AG04450 (cell line): ENCODE measurements at regions not wholly inside any gene's neighbourhood (a gene's known extent, or its start where the extent isn't known, plus 50 kb on each side); places are given as distances from the start of the nearest gene placed in this dataset.

Source experiments
- CTCF ChIA-PET: fragments of 300-600, 350-600 bp; formaldehyde crosslinking; extraction: SDS; loops from one replicate; lab custom pipeline; 2022; ENCODE audit warnings: antibody characterized with exemption, inconsistent platforms; lab: Charles Lee
- POLR2A ChIA-PET: fragments of 350-600 bp; formaldehyde crosslinking; extraction: SDS; loops from one replicate; lab custom pipeline; 2021; ENCODE audit warnings: antibody characterized with exemption, inconsistent platforms; lab: Yijun Ruan, JAX
- DNase-seq: peaks from one replicate; pipeline ENCODE4 v3.0.0-alpha.2; 2011; ENCODE audit warnings: low read depth, low spot score
- H3K27ac ChIP-seq: one replicate; pipeline ENCODE4 v1.5.1; 2012; ENCODE audit warnings: low read depth, low read length, control low read depth
- H3K27me3 ChIP-seq: one replicate; pipeline ENCODE4 v1.6.0; 2012; ENCODE audit warnings: low read length; ENCODE audit not compliant: control insufficient read depth, insufficient read depth
- H3K4me3 ChIP-seq: 2 replicates; pipeline ENCODE4 v1.5.1; 2011; ENCODE audit warnings: mild to moderate bottlenecking, low read depth, low read length, control low read depth
- H3K9me3 ChIP-seq: 2 replicates; pipeline ENCODE4 v1.5.1; 2012; ENCODE audit warnings: low read length; ENCODE audit not compliant: control insufficient read depth, insufficient read depth
- TF ChIP-seq, protein P1 (sequence below): IDR thresholded peaks from 2 replicates; pipeline ENCODE4 v1.5.1; 2011; ENCODE audit warnings: low read depth, low read length, control low read depth, inconsistent platforms

DNA sequence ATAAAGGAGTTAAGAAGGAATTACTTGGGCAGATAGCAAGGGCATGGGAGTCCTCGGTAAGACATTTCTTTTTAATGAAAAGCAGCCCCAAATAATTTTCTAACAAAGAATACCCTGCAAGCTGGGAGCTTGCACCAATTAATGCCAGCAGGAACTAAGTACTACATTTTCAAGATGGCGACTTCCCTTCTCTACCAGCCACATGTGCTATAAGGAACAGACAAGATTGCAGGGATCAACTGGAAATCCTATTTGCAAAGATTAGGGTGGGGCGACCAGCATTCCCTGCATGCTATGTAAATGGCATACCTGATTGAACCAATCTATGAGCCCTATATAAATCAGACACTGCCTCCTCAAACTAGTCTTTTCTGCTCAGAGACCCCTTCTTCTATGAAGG is 827.5 kb downstream of the ADCYAP1 start:
- H3K4me3 ChIP-seq: no peak overlapping the region
- ChIA-PET CTCF (no interaction called here), POLR2A (no interaction called here)
- H3K9me3 ChIP-seq: no peaks in the 10 kb centered on the region; the same call in 1 of the 2 replicates
- H3K27ac ChIP-seq: no peak overlapping the region
- TF ChIP-seq, protein P1, sequence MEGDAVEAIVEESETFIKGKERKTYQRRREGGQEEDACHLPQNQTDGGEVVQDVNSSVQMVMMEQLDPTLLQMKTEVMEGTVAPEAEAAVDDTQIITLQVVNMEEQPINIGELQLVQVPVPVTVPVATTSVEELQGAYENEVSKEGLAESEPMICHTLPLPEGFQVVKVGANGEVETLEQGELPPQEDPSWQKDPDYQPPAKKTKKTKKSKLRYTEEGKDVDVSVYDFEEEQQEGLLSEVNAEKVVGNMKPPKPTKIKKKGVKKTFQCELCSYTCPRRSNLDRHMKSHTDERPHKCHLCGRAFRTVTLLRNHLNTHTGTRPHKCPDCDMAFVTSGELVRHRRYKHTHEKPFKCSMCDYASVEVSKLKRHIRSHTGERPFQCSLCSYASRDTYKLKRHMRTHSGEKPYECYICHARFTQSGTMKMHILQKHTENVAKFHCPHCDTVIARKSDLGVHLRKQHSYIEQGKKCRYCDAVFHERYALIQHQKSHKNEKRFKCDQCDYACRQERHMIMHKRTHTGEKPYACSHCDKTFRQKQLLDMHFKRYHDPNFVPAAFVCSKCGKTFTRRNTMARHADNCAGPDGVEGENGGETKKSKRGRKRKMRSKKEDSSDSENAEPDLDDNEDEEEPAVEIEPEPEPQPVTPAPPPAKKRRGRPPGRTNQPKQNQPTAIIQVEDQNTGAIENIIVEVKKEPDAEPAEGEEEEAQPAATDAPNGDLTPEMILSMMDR: no peak
- H3K27me3 ChIP-seq: no peaks in the 10 kb centered on the region
- no peak for DNase-seq

DNA sequence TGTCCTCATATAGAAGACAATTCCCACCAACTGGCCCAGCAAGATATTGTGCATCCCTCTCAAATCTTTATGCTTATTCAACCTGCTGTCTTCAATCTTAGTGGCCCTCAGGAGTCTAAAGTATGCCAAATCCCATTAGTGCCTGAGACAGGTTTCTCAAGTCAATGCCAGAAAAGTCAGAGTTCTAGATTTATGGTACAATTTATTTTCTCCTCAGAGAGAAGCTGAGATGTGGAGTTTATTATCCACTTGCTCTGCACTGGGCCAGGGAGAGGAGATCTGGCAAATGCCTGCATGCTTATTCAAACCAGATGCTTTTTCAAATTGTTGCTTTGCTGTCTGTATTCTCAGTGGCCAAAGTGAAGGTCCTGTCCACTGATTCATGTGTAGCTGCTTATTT is 825.2 kb downstream of the METTL4 start:
- TF ChIP-seq, protein P1: no peak
- Histone ChIP-seq H3K27me3 (no peaks in the 10 kb centered on the region), H3K4me3 (no peak overlapping the region), H3K9me3 (no peaks in the 10 kb centered on the region; the same call in 1 of the 2 replicates), H3K27ac (no peak overlapping the region)
- CTCF ChIA-PET: no interaction called here
- no peak for DNase-seq
- POLR2A ChIA-PET: no interaction called here

DNA sequence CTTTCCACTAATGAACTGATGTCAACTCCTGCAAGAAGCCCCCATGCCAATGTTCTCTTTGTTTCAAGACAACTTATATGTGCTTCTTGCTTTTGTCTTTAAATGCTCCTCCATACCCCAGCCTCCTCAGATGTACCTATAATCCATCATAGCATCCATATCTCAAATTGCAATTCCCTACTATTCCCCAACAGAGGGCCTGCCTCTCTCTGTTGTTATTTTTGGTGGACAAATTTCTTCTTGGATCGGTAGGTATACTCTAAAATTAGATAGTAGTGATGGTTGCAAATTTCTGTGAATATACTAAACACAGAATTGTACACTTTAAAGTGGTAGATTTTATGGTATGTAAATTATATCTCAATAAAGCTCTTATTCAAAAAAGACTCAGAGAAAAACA is 820.1 kb downstream of the METTL4 start:
- H3K27me3 ChIP-seq: no peaks in the 10 kb centered on the region
- POLR2A ChIA-PET: no interaction called here
- no peak overlapping the region for H3K4me3 ChIP-seq
- H3K9me3 ChIP-seq: no peaks in the 10 kb centered on the region; the same call in 1 of the 2 replicates
- no peak for DNase-seq
- H3K27ac ChIP-seq: no peak overlapping the region
- TF ChIP-seq, protein P1: no peak
- CTCF ChIA-PET: no interaction called here

DNA sequence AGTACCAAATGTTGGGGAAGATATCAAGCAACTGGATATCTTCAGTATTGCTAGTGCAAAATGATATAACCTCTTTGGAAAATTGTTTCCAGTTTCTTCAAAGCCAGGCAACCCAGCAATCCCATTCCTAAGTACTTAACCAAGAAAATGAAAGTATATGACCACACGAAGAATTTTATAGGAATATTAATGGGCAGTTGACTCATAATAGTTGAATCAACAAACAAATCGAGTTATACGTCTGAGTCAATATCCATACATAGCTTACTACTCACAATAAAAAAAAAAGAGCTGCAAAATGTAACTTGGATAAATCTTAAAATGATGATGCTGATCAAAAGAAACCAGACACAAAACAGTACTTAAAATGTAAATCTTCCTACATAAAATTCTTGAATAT is 810.4 kb downstream of the METTL4 start:
- POLR2A ChIA-PET: no interaction called here
- Histone ChIP-seq H3K27ac (no peak overlapping the region), H3K4me3 (no peak overlapping the region), H3K9me3 (peaks cover 5% of the 10 kb centered on the region; the same call in 1 of the 2 replicates), H3K27me3 (no peaks in the 10 kb centered on the region)
- TF ChIP-seq, protein P1: no peak
- DNase-seq: no peak
- CTCF ChIA-PET: no interaction called here

DNA sequence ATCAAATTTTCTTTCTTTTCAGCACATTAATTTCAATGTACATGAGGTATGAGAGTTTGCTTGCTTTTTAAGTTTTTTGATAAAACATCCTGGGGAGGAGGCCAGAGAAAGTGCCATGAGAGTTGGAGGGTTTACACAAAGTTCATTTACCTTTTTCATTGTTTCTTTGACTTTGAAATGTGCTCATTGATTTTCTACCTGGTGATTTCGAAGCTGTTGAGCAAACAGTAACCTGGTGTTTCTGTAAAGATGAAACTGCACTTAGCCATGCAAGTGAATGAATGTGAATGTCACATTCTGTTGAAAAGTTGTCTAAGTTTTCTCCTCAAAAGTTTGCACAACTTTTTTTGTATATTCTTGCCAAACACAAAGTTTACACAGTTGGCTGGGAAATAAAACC is 797.0 kb downstream of the METTL4 start:
- TF ChIP-seq, protein P1: no peak
- Histone ChIP-seq H3K9me3 (peaks cover 7% of the 10 kb centered on the region), H3K4me3 (no peak overlapping the region), H3K27ac (no peak overlapping the region), H3K27me3 (no peaks in the 10 kb centered on the region)
- POLR2A ChIA-PET: no interaction called here
- no peak for DNase-seq
- CTCF ChIA-PET: no interaction called here
